AG04450 (cell line): ENCODE measurements at regions not wholly inside any gene's neighbourhood (a gene's known extent, or its start where the extent isn't known, plus 50 kb on each side); places are given as distances from the start of the nearest gene placed in this dataset.
"Not testable (repeated sequence)": the region's sequence is repeated elsewhere in the genome, so short reads cannot be mapped to it uniquely, and the experiment has no call there.

Source experiments
- CTCF ChIA-PET: fragments of 300-600, 350-600 bp; formaldehyde crosslinking; extraction: SDS; loops from one replicate; lab custom pipeline; 2022; ENCODE audit warnings: antibody characterized with exemption, inconsistent platforms; lab: Charles Lee
- POLR2A ChIA-PET: fragments of 350-600 bp; formaldehyde crosslinking; extraction: SDS; loops from one replicate; lab custom pipeline; 2021; ENCODE audit warnings: antibody characterized with exemption, inconsistent platforms; lab: Yijun Ruan, JAX
- DNase-seq: peaks from one replicate; pipeline ENCODE4 v3.0.0-alpha.2; 2011; ENCODE audit warnings: low read depth, low spot score
- H3K27ac ChIP-seq: one replicate; pipeline ENCODE4 v1.5.1; 2012; ENCODE audit warnings: low read depth, low read length, control low read depth
- H3K27me3 ChIP-seq: one replicate; pipeline ENCODE4 v1.6.0; 2012; ENCODE audit warnings: low read length; ENCODE audit not compliant: control insufficient read depth, insufficient read depth
- H3K4me3 ChIP-seq: 2 replicates; pipeline ENCODE4 v1.5.1; 2011; ENCODE audit warnings: mild to moderate bottlenecking, low read depth, low read length, control low read depth
- H3K9me3 ChIP-seq: 2 replicates; pipeline ENCODE4 v1.5.1; 2012; ENCODE audit warnings: low read length; ENCODE audit not compliant: control insufficient read depth, insufficient read depth
- TF ChIP-seq, protein P1 (sequence below): IDR thresholded peaks from 2 replicates; pipeline ENCODE4 v1.5.1; 2011; ENCODE audit warnings: low read depth, low read length, control low read depth, inconsistent platforms

DNA sequence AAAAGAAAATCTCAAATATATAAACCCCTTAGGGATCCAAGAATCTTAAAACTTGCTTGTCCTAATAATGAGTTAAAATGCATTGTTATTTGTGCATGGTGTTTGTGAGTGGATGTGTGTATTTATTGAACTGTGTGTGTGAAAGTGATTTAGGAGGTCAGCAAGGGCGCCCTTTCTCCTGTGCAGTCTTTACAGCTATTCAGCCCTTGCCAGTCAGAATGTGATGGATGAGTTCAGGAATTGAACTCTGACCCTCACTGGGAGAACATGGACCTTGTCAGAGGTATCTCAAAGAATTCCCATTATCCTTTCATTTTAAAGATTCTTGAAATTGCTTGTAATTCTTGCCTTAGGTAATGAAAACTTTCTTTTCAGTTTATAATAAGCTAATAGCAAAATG is 493.0 kb upstream of the ADGRL4 start:
- CTCF ChIA-PET, result interaction anchor here (0.8 kb wide), 1 partner anchor 10 kb away, joined by 3 read pairs; no protein-coding TSS in a partner anchor

DNA sequence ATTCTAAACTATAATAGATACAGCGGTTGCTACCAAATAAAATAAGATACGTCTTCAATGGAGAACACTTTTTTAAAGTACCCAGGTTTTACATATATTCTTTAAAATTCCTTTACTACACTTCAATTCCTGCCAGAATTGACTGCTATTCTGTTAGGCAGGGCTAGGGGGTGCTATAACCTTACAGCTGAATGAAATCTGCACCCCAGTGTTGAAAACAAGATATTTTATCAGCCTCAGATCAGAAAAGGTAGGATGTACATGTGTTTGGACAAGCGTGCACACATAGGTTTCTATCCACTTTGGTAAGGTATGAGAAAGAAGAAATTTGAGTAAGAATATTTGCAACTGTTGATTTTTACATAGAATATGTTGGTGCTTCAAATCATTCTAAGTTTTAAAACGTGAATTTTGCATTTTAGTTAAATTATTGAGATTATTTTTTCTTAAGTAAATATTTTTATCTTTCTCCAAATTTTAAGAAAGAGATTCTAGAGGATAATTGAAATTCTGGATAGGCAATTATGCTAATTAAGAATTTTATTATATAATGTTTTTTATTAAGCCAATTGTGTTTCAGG is 490.8 kb upstream of the ADGRL4 start:
- no peaks in the 10 kb centered on the region for H3K9me3 ChIP-seq
- no peak overlapping the region for H3K27ac ChIP-seq
- H3K4me3 ChIP-seq, result no peak overlapping the region
- DNase-seq, result peak; percentile 13
- TF ChIP-seq, protein P1, sequence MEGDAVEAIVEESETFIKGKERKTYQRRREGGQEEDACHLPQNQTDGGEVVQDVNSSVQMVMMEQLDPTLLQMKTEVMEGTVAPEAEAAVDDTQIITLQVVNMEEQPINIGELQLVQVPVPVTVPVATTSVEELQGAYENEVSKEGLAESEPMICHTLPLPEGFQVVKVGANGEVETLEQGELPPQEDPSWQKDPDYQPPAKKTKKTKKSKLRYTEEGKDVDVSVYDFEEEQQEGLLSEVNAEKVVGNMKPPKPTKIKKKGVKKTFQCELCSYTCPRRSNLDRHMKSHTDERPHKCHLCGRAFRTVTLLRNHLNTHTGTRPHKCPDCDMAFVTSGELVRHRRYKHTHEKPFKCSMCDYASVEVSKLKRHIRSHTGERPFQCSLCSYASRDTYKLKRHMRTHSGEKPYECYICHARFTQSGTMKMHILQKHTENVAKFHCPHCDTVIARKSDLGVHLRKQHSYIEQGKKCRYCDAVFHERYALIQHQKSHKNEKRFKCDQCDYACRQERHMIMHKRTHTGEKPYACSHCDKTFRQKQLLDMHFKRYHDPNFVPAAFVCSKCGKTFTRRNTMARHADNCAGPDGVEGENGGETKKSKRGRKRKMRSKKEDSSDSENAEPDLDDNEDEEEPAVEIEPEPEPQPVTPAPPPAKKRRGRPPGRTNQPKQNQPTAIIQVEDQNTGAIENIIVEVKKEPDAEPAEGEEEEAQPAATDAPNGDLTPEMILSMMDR, result peak; percentile 99
- ChIA-PET POLR2A (no interaction called here), CTCF (interaction anchor here (0.5 to 1.6 kb wide), 16 partner anchors 11 to 714 kb away, joined by 3 to 23 read pairs (median 3); no protein-coding TSS in a partner anchor)
- no peaks in the 10 kb centered on the region for H3K27me3 ChIP-seq

More for the DNA sequence above, 493.0 kb upstream of the ADGRL4 start:
- Histone ChIP-seq H3K27ac (no peak overlapping the region), H3K27me3 (no peaks in the 10 kb centered on the region), H3K4me3 (no peak overlapping the region), H3K9me3 (no peaks in the 10 kb centered on the region)
- TF ChIP-seq, protein P1, result no peak
- POLR2A ChIA-PET, result no interaction called here
- no peak for DNase-seq

DNA sequence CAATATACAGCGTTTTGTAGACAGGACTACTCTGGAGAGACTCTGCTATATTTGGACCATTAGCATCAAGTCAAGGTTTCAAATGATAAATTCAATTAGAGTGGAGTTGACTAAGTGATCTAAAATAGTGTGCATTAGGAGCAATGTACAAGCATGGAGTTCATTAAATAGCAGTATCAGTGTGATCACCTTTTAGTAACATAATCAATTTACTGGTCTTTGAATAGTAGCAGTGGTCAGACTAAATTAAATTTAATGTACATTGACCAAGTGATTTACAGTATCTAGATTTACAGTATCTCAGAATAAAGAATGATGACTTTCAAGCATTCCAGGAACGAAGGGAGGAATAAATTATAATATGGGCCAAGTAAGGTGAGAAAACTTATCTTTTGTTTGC is 489.6 kb upstream of the ADGRL4 start:
- H3K9me3 ChIP-seq, result no peaks in the 10 kb centered on the region
- TF ChIP-seq, protein P1, result no peak
- H3K27me3 ChIP-seq, result no peaks in the 10 kb centered on the region
- CTCF ChIA-PET, result interaction anchor here (0.7 to 1.6 kb wide), 11 partner anchors 10 to 703 kb away, joined by 3 to 23 read pairs (median 3); no protein-coding TSS in a partner anchor
- no peak for DNase-seq
- H3K27ac ChIP-seq, result no peak overlapping the region
- POLR2A ChIA-PET, result no interaction called here
- no peak overlapping the region for H3K4me3 ChIP-seq

DNA sequence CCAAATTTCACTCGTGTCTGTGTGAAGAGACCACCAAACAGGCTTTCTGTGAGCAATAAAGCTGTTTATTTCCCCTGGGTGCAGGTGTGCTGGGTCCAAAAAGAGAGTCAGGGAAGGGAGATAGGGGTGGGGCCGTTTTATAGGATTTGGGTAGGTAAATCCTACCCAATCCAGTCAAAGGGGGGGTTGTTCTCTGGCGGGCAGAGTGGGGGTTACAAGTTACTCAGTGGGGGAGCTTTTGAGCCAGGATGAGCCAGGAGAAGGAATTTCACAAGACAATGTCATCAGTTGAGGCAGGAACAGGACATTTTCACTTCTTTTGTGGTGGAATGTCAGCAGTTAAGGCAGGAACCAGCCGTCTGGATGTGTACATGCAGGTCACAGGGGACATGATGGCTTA is 487.2 kb upstream of the ADGRL4 start:
- H3K27ac ChIP-seq, DNase-seq, POLR2A ChIA-PET, H3K9me3 ChIP-seq, H3K4me3 ChIP-seq, H3K27me3 ChIP-seq: not testable (repeated sequence)
- CTCF ChIA-PET, result interaction anchor here (0.9 kb wide), 1 partner anchor 724 kb away, joined by 3 read pairs; no protein-coding TSS in a partner anchor

DNA sequence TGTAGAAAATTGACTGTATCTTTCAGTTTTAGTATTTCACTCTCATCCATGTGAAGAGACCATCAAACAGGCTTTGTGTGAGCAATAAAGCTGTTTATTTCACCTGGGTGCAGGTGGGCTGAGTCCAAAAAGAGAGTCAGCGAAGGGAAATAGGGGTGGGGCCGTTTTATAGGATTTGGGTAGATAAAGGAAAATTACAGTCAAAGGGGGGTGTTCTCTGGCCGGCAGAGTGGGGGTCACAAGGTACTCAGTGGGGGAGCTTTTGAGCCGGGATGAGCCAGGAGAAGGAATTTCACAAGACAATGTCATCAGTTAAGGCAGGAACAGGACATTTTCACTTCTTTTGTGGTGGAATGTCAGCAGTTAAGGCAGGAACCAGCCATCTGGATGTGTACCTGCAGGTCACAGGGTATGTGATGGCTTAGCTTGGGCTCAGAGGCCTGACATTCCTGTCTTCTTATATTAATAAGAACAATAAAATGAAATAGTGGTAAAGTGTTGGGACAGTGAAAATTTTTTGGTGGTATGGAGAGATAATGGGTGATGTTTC is 482.1 kb upstream of the ADGRL4 start:
- CTCF ChIA-PET, result interaction anchor here (4.9 kb wide), 1 partner anchor 8 kb away, joined by 23 read pairs; no protein-coding TSS in a partner anchor

DNA sequence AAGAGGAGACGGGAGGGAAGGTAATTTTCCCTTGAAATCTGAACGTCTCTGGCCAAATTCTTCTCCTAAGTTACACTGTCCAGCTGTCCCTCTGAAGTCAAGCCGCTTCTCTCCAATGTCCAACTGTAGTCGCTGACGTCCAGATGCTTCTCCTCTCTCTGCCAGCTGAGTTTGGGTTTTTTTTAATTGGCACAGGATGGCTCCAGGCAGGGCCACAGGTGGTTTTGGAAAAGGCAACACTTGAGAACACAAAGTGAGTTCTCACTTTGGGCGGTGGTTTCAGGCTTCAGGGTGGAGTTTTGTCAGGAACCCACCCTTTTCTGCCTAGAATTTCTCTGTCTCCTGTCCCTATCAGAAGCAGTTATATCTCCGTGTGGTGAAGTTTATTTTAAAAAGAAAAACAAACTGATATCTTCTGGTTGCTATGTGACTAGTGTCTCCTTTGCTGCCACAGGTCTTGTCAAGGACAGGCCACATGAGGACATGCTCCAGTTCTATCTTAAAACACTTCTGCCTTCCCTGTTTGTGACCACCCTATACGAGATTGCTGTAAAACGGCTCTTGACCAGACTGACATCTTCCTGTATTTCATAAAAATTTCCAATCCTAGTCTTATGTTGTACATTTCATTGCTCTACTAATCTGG is 472.3 kb upstream of the ADGRL4 start:
- DNase-seq, result no peak
- CTCF ChIA-PET, result no interaction called here
- POLR2A ChIA-PET, result no interaction called here
- peaks cover 2% of the 10 kb centered on the region; the same call in 1 of the 2 replicates for H3K9me3 ChIP-seq
- TF ChIP-seq, protein P1, result no peak
- H3K27me3 ChIP-seq, result no peaks in the 10 kb centered on the region
- H3K4me3 ChIP-seq, result no peak overlapping the region
- no peak overlapping the region for H3K27ac ChIP-seq

More for the DNA sequence above, 482.1 kb upstream of the ADGRL4 start:
- H3K9me3 ChIP-seq, H3K4me3 ChIP-seq, DNase-seq, POLR2A ChIA-PET, H3K27ac ChIP-seq, H3K27me3 ChIP-seq: not testable (repeated sequence)
